T1000 (cell line): ENCODE measurements at regions not wholly inside any gene's neighbourhood (a gene's known extent, or its start where the extent isn't known, plus 50 kb on each side); places are given as distances from the start of the nearest gene placed in this dataset.

Source experiments
- DNase-seq: peaks from one replicate; lab custom pipeline; 2025; ENCODE audit warnings: mixed read lengths; lab: John Stamatoyannopoulos, UW

- no peak for DNase-seq
These were observed 1119.1 kb upstream of the PHF14 start for GRCh38 chr7:9854605-9855004.

GRCh38 chr7:9856668-9857067 lies 1117.0 kb upstream of the PHF14 start:
- no peak for DNase-seq

- no peak for DNase-seq
These were observed 1110.1 kb upstream of the PHF14 start for GRCh38 chr7:9863545-9863944.

- DNase-seq, result no peak
These were observed 1104.5 kb upstream of the PHF14 start for GRCh38 chr7:9869151-9869550.

- DNase-seq, result no peak
These were observed 1104.1 kb upstream of the PHF14 start for GRCh38 chr7:9869566-9869965.

GRCh38 chr7:9870674-9871073 lies 1103.0 kb upstream of the PHF14 start:
- DNase-seq, result no peak

GRCh38 chr7:9874182-9874581 lies 1099.5 kb upstream of the PHF14 start:
- no peak for DNase-seq

GRCh38 chr7:9876053-9876452 lies 1097.6 kb upstream of the PHF14 start:
- DNase-seq, result no peak

GRCh38 chr7:9889554-9889953 lies 1084.1 kb upstream of the PHF14 start:
- no peak for DNase-seq

- no peak for DNase-seq
These were observed 1083.6 kb upstream of the PHF14 start for GRCh38 chr7:9890092-9890491.

- DNase-seq, result no peak
These were observed 1082.6 kb upstream of the PHF14 start for GRCh38 chr7:9891056-9891455.

GRCh38 chr7:9900339-9900738 lies 1073.3 kb upstream of the PHF14 start:
- DNase-seq, result no peak

- DNase-seq, result no peak
These were observed 1052.3 kb upstream of the PHF14 start for GRCh38 chr7:9921326-9921725.

GRCh38 chr7:9937944-9938631 lies 1035.6 kb upstream of the PHF14 start:
- DNase-seq, result no peak

- DNase-seq, result no peak
These were observed 1034.5 kb upstream of the PHF14 start for GRCh38 chr7:9939176-9939575.

- no peak for DNase-seq
These were observed 1028.5 kb upstream of the PHF14 start for GRCh38 chr7:9945131-9945530.

GRCh38 chr7:9945857-9946256 lies 1027.8 kb upstream of the PHF14 start:
- no peak for DNase-seq

GRCh38 chr7:9955138-9955537 lies 1018.5 kb upstream of the PHF14 start:
- DNase-seq, result no peak

- no peak for DNase-seq
These were observed 1015.2 kb upstream of the PHF14 start for GRCh38 chr7:9958486-9958885.

GRCh38 chr7:9960460-9960859 lies 1013.2 kb upstream of the PHF14 start:
- no peak for DNase-seq

- DNase-seq, result no peak
These were observed 1012.3 kb upstream of the PHF14 start for GRCh38 chr7:9961161-9961922.

- DNase-seq, result no peak
These were observed 1010.9 kb upstream of the PHF14 start for GRCh38 chr7:9962742-9963141.
